ENCODE measurements at regions not wholly inside any gene's neighbourhood (a gene's known extent, or its start where the extent isn't known, plus 50 kb on each side); places are given as distances from the start of the nearest gene placed in this dataset.

GRCh38 chr20:51900443-51900842 is 98.1 kb upstream of the SALL4 start:
- Histone ChIP-seq H3K79me2 (ENCODE audit: insufficient read depth, low read length) (no peaks in the 10 kb centered on the region), H3K4me1 (ENCODE audit: control insufficient read depth in 1 of 2, insufficient read depth in 2 of 2, low read length in 2 of 2) (no peaks in the 10 kb centered on the region), H3K4me2 (replicated peaks; ENCODE audit: extremely low read depth, low read length, poor library complexity, severe bottlenecking) (no peak overlapping the region), H3K9me3 (replicated peaks in 1 of 2; ENCODE audit: control insufficient read depth in 1 of 2, insufficient read depth in 1 of 2, low read length in 2 of 2) (no peaks in the 10 kb centered on the region), H3K27me3 (ENCODE audit: control insufficient read depth in 2 of 2, insufficient read depth in 2 of 2, low read length in 2 of 2) (no peaks in the 10 kb centered on the region), H3K4me3 (replicated peaks in 1 of 3; ENCODE audit: low read depth in 2 of 3, low read length in 3 of 3) (no peak overlapping the region), H3K27ac (ENCODE audit: low read depth in 1 of 2, low read length in 2 of 2) (no peak overlapping the region), H4K20me1 (ENCODE audit: insufficient read depth, low read length) (no peaks in the 10 kb centered on the region), H3K36me3 (replicated peaks in 1 of 2; ENCODE audit: control insufficient read depth in 1 of 2, insufficient read depth in 2 of 2, low read length in 2 of 2) (no peaks in the 10 kb centered on the region), H2AFZ (ENCODE audit: insufficient read depth, low read depth, low read length, poor library complexity, severe bottlenecking) (no peak overlapping the region), H3K9ac (ENCODE audit: insufficient read depth, low read length, poor library complexity, severe bottlenecking) (no peak overlapping the region)
- no peak for DNase-seq
- H3K27me3 Mint-ChIP-seq (ENCODE audit: low read depth in 3 of 3): peaks cover 0 to 3% (median 2%) of the 10 kb centered on the region in 3 donors
- intact Hi-C loops (cut with micrococcal nuclease): no loop called here
- WGBS (ENCODE audit: insufficient coverage): no CpG with 5 or more reads among the region's 3 CpGs
- no peak overlapping the region for H3K27ac Mint-ChIP-seq
- no peaks in the 10 kb centered on the region for H3K4me1 Mint-ChIP-seq
- no peak overlapping the region for H3K4me3 Mint-ChIP-seq
- no peaks in the 10 kb centered on the region for H3K36me3 Mint-ChIP-seq
- TF ChIP-seq, protein P1, sequence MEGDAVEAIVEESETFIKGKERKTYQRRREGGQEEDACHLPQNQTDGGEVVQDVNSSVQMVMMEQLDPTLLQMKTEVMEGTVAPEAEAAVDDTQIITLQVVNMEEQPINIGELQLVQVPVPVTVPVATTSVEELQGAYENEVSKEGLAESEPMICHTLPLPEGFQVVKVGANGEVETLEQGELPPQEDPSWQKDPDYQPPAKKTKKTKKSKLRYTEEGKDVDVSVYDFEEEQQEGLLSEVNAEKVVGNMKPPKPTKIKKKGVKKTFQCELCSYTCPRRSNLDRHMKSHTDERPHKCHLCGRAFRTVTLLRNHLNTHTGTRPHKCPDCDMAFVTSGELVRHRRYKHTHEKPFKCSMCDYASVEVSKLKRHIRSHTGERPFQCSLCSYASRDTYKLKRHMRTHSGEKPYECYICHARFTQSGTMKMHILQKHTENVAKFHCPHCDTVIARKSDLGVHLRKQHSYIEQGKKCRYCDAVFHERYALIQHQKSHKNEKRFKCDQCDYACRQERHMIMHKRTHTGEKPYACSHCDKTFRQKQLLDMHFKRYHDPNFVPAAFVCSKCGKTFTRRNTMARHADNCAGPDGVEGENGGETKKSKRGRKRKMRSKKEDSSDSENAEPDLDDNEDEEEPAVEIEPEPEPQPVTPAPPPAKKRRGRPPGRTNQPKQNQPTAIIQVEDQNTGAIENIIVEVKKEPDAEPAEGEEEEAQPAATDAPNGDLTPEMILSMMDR (IDR thresholded peaks at IDR 0.05): no peak
- peaks cover 0 to 3% (median 0%) of the 10 kb centered on the region in 7 donors for H3K9me3 Mint-ChIP-seq

DNA sequence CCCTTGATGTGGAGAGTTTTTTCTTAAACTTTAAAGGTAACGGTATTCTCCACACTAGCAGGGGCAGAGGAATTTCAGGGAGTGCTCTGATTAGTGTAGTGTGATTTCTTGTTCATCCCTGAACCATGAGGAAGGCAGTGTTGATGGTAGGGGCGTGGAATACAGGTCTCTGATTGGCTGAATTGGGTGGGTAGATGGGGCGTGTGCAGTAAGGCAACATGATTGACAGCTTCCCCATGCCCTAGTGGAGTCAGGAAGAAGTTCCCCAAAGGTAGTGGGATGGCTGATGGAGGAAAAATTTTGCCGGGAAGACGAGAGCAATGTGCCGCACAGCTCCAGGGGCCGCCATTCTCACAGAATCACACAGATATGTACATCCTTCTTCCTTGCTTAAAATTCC is 97.4 kb upstream of the SALL4 start:
- Histone ChIP-seq H3K36me3 (replicated peaks in 1 of 2; ENCODE audit: control insufficient read depth in 1 of 2, insufficient read depth in 2 of 2, low read length in 2 of 2) (no peaks in the 10 kb centered on the region), H4K20me1 (ENCODE audit: insufficient read depth, low read length) (no peaks in the 10 kb centered on the region), H3K79me2 (ENCODE audit: insufficient read depth, low read length) (no peaks in the 10 kb centered on the region), H3K9me3 (replicated peaks in 1 of 2; ENCODE audit: control insufficient read depth in 1 of 2, insufficient read depth in 1 of 2, low read length in 2 of 2) (no peaks in the 10 kb centered on the region), H3K27ac (ENCODE audit: low read depth in 1 of 2, low read length in 2 of 2) (no peak overlapping the region), H2AFZ (ENCODE audit: insufficient read depth, low read depth, low read length, poor library complexity, severe bottlenecking) (no peak overlapping the region), H3K9ac (ENCODE audit: insufficient read depth, low read length, poor library complexity, severe bottlenecking) (no peak overlapping the region), H3K4me1 (ENCODE audit: control insufficient read depth in 1 of 2, insufficient read depth in 2 of 2, low read length in 2 of 2) (no peaks in the 10 kb centered on the region), H3K4me2 (replicated peaks; ENCODE audit: extremely low read depth, low read length, poor library complexity, severe bottlenecking) (no peak overlapping the region), H3K27me3 (ENCODE audit: control insufficient read depth in 2 of 2, insufficient read depth in 2 of 2, low read length in 2 of 2) (no peaks in the 10 kb centered on the region), H3K4me3 (replicated peaks in 1 of 3; ENCODE audit: low read depth in 2 of 3, low read length in 3 of 3) (no peak overlapping the region)
- Mint-ChIP-seq H3K27ac (no peak overlapping the region), H3K36me3 (no peaks in the 10 kb centered on the region), H3K4me3 (no peak overlapping the region), H3K9me3 (peaks cover 0 to 3% (median 0%) of the 10 kb centered on the region in 7 donors), H3K4me1 (no peaks in the 10 kb centered on the region), H3K27me3 (ENCODE audit: low read depth in 3 of 3) (peaks cover 0 to 3% (median 2%) of the 10 kb centered on the region in 3 donors)
- WGBS (ENCODE audit: insufficient coverage): 97% methylated on average over 4 of the region's 7 CpGs
- TF ChIP-seq, protein P1 (IDR thresholded peaks at IDR 0.05): no peak
- intact Hi-C loops (cut with micrococcal nuclease): no loop called here
- DNase-seq: no peak
